HL-60/S4 treated with phorbol 12-myristate 13-acetate at 8.2 ng/mL for 4 days and 3 days (cell line): ENCODE measurements at regions not wholly inside any gene's neighbourhood (a gene's known extent, or its start where the extent isn't known, plus 50 kb on each side); places are given as distances from the start of the nearest gene placed in this dataset.
"Not testable (repeated sequence)": the region's sequence is repeated elsewhere in the genome, so short reads cannot be mapped to it uniquely, and the experiment has no call there.

ENCODE experiments used
- in situ Hi-C: fragments of 300-500 bp; cut with MboI; formaldehyde crosslinking; loops from 2 replicates; pipeline ENCODE4 v1.15.0; 2022; ENCODE audit warnings: low sequenced_read_pairs

GRCh38 chr21:27359141-27359540 is 392.3 kb upstream of the ADAMTS5 start:
- in situ Hi-C loops = no loop called here

DNA sequence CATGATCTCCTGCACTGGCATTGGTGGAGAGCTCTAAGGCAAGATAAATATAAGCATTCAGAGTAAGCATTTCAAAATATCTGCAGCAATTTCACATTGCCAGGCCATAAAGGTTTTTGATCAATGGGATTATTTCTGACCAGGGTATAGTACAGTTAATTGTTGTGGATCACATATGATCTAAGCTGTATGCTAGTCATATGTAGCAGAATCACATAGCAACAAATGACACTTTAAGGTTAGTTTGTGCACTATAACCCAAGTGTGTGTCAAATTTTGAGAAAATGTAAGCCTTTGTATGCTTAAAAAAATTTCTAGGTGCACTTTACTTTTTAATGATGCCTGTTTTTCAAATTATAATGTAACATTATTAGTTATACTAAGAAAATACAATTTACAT is 386.0 kb upstream of the ADAMTS5 start:
- in situ Hi-C loops = no loop called here

DNA sequence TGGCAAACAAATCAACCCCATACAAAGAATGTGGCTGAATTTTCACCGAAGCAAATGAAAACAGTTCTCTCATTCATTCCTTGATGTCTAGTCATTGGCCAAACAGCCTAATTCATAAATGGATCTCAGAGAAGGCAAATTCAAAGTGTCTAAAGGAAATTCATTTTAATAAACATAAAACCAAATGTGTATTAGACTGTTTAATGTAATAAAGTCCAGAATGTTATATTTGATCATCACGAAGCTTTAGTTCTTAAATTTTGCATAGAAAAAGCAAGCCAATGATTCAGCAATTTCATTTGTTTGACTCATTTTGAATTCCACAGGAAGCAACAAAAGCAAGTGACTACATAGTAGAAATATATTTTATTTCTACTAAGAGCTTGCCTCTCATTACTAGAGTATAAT is 379.2 kb upstream of the ADAMTS5 start:
- in situ Hi-C loops = no loop called here

- in situ Hi-C loops = no loop called here
These were observed 373.0 kb upstream of the ADAMTS5 start for GRCh38 chr21:27339902-27340301.

DNA sequence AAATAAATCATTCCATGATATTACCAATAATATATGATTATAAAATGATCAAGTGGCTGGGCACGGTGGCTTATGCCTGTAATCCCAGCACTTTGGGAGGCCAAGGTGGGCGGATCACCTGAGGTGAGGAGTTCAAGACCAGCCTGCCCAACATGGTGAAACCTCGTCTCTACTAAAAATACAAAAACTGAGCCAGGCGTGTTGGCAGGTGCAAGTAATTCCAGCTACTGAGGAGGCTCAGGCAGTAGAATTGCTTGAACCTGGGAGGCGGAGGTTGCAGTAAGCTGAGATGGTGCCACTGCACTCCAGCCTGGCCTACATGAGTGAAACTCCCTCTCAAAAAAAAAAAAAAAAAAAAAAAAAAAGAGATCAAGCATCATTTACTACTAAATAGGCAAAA is 371.1 kb upstream of the ADAMTS5 start:
- in situ Hi-C loops = not testable (repeated sequence)

DNA sequence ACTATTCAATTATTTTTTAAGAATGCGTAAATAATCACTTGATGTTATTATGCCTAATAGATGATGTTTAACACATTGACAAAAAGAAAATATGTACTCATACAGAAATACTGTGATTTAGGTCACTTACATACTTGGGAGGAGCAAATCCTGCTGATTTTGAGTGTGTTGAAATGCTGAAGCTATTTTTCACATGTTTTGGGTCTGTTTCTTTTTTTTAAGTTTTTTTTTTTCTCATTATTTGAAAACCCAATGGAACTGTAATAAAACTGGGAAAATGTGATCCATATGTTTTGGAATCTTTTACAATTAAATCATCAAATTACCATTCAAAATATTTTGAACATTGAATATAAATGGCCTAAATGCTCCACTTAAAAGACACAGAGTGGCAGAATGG is 366.2 kb upstream of the ADAMTS5 start:
- in situ Hi-C loops = no loop called here

DNA sequence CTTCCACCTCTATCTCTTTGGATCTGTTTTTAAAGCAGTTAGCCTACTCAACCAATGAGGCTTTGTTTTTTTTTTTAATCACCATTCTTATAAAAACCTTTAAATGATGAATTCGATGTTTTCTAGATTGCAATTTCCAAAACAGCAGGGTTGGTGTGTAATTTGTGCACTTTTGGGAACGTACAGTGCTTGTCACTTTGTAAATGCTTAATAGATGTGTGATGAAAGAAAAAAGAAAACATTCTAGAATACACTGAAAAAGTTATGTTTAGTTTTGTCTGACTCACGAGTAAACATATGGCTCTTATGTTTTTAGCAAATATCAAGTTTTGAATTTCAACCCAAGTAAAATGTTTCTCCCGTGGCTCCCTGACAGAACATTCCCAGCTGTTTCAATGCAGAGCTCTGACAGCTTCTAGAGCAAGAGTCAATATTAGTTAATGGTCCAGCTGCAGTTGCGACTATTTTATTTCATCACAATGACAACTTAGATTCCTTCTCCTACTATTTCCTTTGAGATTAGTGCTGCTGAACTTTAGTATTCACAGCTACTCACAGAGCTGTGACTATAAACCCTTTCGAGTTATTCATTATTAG is 362.5 kb upstream of the ADAMTS5 start:
- in situ Hi-C loops = no loop called here

DNA sequence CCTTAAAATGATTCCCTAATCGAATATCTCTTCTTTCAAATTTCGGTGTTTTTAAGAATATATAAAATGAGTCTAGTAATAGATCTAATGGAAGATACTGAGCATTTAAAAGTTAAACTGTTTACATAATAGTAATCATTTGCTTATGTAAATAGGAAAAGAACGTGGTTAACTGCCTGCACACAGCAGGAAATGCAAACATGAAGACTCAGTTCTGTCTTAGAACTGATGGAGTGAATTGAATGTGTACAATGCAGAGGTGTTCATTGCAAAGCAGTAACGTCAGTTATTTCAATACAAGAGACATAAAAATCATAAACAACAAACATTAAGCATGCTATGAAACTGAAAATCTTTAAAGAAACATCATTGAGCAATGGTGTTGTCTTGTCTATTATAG is 359.4 kb upstream of the ADAMTS5 start:
- in situ Hi-C loops = no loop called here

DNA sequence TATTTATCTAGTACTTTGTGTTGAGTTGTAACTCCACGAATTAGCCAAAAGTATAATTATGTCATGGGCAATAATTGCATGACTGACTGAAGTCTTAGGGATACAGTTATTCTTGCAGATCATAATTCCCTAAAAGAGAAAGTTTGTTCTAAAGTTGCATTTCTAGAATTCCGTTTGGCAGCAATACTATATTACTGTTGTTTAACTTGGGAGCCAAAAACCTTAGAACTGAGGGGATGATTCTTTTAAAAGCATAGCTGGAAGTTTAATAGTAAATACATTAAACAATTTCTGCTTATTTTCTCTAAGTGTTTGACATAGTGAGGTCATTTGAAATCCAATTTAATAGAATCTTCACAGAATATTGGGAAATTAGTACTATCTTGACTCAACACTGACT is 356.4 kb upstream of the ADAMTS5 start:
- in situ Hi-C loops = no loop called here

- in situ Hi-C loops = no loop called here
These were observed 354.9 kb upstream of the ADAMTS5 start for GRCh38 chr21:27321791-27322190.

DNA sequence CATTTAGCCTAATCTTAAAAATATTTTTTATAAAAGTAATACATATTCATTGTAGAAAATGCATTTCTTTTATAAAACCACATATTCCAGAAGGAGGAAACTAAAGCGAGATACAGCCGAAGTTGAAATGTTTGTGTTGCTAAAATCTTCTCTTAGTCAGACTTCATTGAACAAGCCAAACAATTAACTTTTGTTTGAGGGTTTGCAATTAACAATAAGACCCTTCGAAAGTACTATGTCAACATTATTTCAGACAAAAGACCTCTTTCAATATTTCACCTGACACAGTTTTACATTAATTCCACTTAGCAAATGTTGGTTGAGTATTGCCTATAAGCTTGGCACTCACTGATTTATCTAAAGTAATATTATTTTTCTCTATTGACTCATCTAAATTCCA is 354.0 kb upstream of the ADAMTS5 start:
- in situ Hi-C loops = no loop called here

GRCh38 chr21:27317601-27318000 is 350.7 kb upstream of the ADAMTS5 start:
- in situ Hi-C loops = not testable (repeated sequence)

GRCh38 chr21:27315373-27315772 is 348.5 kb upstream of the ADAMTS5 start:
- in situ Hi-C loops = no loop called here

DNA sequence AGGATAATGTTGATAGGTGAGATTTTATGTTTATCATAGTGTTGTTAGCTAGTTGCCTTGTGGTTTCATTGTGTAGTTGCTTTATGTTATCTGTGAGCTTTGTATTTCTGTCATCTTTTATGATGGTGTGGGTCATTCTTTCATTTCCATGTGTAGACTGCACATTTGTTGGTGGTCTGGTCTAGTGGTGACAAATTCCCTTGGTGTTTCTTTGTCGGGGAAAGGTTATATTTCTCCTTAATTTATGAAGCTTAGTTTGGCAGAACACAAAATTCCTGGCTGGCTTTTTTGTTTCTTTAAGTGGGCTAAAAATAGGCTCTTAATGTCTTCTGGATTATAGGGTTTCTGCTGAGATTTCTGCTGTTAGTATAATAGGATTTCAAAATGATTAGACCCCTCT is 347.2 kb upstream of the ADAMTS5 start:
- in situ Hi-C loops = no loop called here

GRCh38 chr21:27306791-27307775 is 340.2 kb upstream of the ADAMTS5 start:
- in situ Hi-C loops = no loop called here

DNA sequence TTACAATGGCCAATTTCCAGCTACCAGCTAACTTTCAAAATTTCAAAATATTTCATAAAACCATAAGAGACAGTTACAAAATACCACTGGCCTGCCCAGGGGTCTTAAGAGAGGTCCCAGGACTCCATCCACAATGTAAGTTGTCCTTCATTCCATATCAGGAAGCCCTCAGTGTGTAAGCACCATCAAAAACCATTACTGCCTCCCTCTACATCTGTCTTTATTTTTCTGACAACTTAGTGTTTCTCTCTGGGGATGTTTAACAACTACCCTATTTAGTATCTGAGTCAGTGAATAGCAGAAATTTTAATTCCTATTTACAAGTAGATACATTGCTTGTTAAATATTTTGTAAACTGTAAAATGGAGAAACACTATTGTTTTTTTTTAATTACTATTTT is 339.3 kb upstream of the ADAMTS5 start:
- in situ Hi-C loops = no loop called here

- in situ Hi-C loops = no loop called here
These were observed 334.3 kb upstream of the ADAMTS5 start for GRCh38 chr21:27301220-27301619.

GRCh38 chr21:27300770-27301169 is 333.9 kb upstream of the ADAMTS5 start:
- in situ Hi-C loops = no loop called here

GRCh38 chr21:27298465-27298864 is 331.6 kb upstream of the ADAMTS5 start:
- in situ Hi-C loops = no loop called here

DNA sequence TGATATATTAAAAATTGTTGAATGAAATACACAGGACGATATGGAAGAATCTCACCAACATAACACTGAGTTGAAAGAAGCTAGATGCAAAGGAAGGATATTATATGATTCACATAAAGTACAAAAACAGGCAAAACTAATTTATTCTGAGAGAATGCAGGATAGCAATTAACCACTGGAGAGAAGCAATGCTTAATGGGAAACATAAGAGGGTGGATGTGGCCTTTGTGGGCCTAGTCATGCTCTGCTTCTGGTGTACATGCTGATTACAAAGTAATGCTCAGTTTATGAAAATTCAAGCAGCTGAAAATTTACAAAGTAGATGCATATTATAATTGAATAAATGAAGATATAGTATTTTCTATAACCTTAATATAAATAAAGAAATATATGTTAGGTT is 326.4 kb upstream of the ADAMTS5 start:
- in situ Hi-C loops = no loop called here

- in situ Hi-C loops = no loop called here
These were observed 325.9 kb upstream of the ADAMTS5 start for GRCh38 chr21:27292783-27293182.

DNA sequence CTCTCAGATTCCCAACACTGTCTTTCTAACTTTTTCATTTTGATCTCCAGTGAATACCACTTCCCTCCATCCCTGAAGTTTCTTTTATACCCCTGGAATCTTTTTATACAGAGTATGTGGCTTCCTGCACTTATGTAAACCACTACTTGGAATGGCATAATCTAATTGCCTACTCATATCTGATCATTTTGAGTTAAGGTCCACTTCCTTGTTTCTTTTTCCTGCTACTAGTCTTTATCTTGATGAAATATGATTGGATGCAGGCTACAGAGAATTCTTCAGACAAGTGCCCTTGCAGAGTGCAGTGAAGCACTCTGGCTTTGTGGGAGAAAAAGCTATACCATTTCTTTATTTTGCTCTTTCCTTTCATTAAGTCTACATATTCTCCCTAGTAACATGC is 325.3 kb upstream of the ADAMTS5 start:
- in situ Hi-C loops = no loop called here
